ENCODE measurements at regions not wholly inside any gene's neighbourhood (a gene's known extent, or its start where the extent isn't known, plus 50 kb on each side); places are given as distances from the start of the nearest gene placed in this dataset.
"Not testable (repeated sequence)": the region's sequence is repeated elsewhere in the genome, so short reads cannot be mapped to it uniquely, and the experiment has no call there.

DNA sequence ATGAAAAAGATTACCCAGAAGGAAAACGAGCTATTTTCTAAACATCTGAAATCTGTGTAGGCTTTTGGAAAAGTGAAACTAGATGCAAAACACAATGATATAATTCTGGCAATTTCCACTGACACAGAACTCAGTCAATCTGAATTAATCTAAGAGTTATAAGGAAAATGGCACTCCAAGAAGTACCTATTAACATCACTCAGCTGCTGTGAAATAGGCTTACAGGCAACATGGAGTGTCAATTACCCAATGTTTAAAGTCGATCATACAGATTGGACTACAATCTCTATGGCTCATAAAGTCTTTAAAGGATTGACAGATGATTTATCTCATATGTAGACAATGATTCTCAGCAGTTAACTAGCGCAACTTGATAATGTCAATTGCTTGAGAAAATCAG is 120.9 kb downstream of the CCDC74A start:
- peaks cover 22 to 31% of the 10 kb centered on the region in 2 donors for H3K27me3 Mint-ChIP-seq
- not testable (repeated sequence) for H3K4me3 Mint-ChIP-seq; H3K27ac Mint-ChIP-seq; H3K9me3 Mint-ChIP-seq; H3K4me1 Mint-ChIP-seq (ENCODE audit: low read depth in 2 of 2); ATAC-seq; H3K36me3 Mint-ChIP-seq; DNase-seq (ENCODE audit: low spot score)

DNA sequence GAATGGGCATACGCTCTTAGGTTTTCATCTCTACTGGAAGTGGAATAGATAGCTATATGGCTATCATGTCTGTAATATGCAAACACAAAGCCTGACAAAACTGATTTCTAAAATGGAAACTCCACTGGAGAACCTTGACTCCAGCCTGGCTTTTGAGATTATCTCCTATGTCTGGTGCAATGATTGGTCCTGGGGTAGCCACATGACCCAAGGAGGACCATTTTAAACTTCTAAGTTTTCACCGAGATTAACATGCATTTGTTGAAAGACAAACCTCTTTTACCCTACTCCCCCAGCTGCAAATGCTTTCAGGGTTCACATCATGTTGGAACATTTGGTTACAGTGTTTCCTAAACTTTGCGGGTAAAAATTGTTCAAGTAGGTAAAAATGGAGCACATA is 124.6 kb downstream of the CCDC74A start:
- not testable (repeated sequence) for ATAC-seq; H3K4me3 Mint-ChIP-seq; H3K27ac Mint-ChIP-seq; H3K4me1 Mint-ChIP-seq (ENCODE audit: low read depth in 2 of 2); H3K36me3 Mint-ChIP-seq; DNase-seq (ENCODE audit: low spot score); H3K9me3 Mint-ChIP-seq
- H3K27me3 Mint-ChIP-seq, result peaks cover 20 to 41% of the 10 kb centered on the region in 2 donors

GRCh38 chr2:131654107-131654506 is 126.4 kb downstream of the CCDC74A start:
- H3K4me3 Mint-ChIP-seq; H3K9me3 Mint-ChIP-seq; H3K36me3 Mint-ChIP-seq; H3K4me1 Mint-ChIP-seq (ENCODE audit: low read depth in 2 of 2); DNase-seq (ENCODE audit: low spot score); ATAC-seq; H3K27ac Mint-ChIP-seq: not testable (repeated sequence)
- peaks cover 12 to 41% of the 10 kb centered on the region in 2 donors for H3K27me3 Mint-ChIP-seq

DNA sequence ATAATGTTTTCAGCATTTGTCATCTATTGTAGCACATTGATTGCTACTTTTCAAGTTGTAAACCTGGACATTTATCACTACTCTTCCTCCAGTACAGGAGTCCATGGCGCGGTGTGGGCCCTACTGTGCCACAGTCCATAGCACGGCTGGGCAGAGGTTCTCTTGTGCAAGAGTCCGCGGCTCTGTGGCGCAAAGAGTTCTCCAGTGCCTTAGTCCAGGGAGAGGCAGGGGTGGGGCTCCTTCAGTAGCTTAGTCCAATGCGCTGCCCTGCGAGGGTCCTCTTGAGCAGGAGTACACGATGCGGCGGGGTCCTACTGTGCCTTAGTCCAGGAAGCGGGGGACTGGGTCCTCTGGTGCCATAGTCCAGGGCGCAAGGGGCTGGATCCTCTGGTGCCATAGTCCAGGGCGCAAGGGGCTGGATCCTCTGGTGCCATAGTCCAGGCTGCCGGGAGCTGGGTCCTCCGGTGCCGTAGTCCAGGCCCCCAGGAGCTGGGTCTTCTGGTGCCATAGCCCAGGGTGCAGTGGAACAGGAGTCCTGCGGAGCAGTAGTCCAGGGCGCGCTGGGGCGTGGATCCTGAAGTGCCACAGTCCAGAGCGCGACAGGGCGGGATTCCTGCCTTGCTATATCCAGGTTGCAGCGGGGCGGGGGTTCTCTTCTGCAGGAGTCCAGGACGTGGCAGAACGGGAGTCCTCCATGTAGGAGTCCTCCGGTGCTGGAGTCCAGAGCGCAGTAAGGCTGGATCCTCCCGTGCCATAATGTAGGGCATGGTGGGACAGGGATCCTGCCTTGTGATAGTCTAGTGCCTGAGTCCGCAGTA is 129.3 kb downstream of the CCDC74A start:
- no peaks in the 10 kb centered on the region for H3K36me3 Mint-ChIP-seq

GRCh38 chr2:131657895-131658768 is 130.4 kb downstream of the CCDC74A start:
- no peak overlapping the region for H3K27ac Mint-ChIP-seq
- no peaks in the 10 kb centered on the region for H3K4me1 Mint-ChIP-seq (ENCODE audit: low read depth in 2 of 2)
- H3K4me3 Mint-ChIP-seq, result no peak overlapping the region
- DNase-seq (ENCODE audit: low spot score), result no peak
- ATAC-seq, result no peak
- H3K27me3 Mint-ChIP-seq, result peaks cover 17 to 39% of the 10 kb centered on the region in 2 donors
- H3K9me3 Mint-ChIP-seq, result no peaks in the 10 kb centered on the region
- no peaks in the 10 kb centered on the region for H3K36me3 Mint-ChIP-seq

More for the DNA sequence above, 129.3 kb downstream of the CCDC74A start:
- Mint-ChIP-seq H3K9me3 (no peaks in the 10 kb centered on the region), H3K4me1 (ENCODE audit: low read depth in 2 of 2) (no peaks in the 10 kb centered on the region), H3K4me3 (no peak overlapping the region), H3K27ac (no peak overlapping the region), H3K27me3 (peaks cover 13 to 40% of the 10 kb centered on the region in 2 donors)
- ATAC-seq (no peak), DNase-seq (ENCODE audit: low spot score) (no peak)

DNA sequence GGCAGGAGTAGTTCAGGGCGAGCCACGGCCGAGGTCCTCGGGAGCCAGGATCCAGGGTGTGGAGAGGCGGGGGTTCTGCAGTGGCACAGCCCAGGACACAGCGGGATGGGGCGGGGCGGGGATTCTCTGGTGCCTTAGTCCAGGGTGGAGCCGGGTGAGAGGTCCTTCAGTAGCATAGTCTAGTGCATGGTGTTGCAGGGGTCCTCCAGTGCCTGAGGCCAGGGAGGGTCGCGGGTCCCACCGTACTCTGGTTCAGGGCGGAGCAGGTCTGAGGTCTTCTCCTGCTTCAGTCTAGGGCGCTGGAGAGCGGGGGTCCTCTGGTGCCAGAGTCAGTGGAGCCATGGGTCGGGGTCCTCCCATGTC is 131.1 kb downstream of the CCDC74A start:
- Mint-ChIP-seq H3K9me3 (no peaks in the 10 kb centered on the region), H3K27me3 (peaks cover 19 to 39% of the 10 kb centered on the region in 2 donors), H3K4me1 (ENCODE audit: low read depth in 2 of 2) (no peaks in the 10 kb centered on the region), H3K4me3 (no peak overlapping the region), H3K27ac (no peak overlapping the region), H3K36me3 (no peaks in the 10 kb centered on the region)
- ATAC-seq (peak in 1 of 2 donors; percentile 63), DNase-seq (ENCODE audit: low spot score) (no peak)

- DNase-seq (ENCODE audit: low spot score) (no peak), ATAC-seq (no peak)
- no peaks in the 10 kb centered on the region for H3K36me3 Mint-ChIP-seq
- H3K9me3 Mint-ChIP-seq, result no peaks in the 10 kb centered on the region
- no peak overlapping the region for H3K27ac Mint-ChIP-seq
- no peak overlapping the region for H3K4me3 Mint-ChIP-seq
- H3K4me1 Mint-ChIP-seq (ENCODE audit: low read depth in 2 of 2), result no peaks in the 10 kb centered on the region
- peaks cover 19 to 41% of the 10 kb centered on the region in 2 donors for H3K27me3 Mint-ChIP-seq
These were observed 131.5 kb downstream of the CCDC74A start for GRCh38 chr2:131659168-131659572.

GRCh38 chr2:131661101-131661782 is 133.6 kb downstream of the CCDC74A start:
- not testable (repeated sequence) for H3K27ac Mint-ChIP-seq, H3K4me3 Mint-ChIP-seq, ATAC-seq

DNA sequence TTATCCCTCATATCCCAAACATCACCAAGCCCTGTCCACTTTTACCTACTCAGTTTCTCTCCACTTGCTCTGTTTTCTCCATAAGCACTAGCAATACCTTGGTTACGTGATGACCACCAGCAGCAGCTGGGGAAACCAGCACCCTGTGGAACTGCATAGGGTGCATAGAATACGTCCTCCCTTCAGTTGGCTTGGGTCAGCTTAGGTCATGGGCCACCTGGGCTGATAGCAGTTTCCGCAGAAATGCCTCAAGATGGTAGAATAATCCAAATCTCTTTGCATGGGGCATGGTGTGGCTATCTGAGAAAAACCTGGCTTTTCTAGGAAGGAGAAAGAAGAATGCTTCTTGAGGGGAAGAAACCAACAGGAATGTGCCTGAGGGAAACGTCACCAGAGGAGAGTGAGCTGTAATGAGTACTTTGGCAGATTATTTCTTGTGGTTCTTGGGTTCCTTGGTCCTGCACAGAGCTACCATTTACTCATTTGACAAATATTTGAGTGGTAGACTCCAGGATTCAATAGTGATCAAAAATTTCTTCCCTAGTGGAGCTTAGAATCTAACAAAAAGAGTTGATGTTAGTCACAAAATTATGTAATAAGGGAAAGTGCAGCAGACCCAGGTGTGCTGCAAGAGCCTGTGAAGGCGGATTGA is 134.3 kb downstream of the CCDC74A start:
- ATAC-seq; H3K4me3 Mint-ChIP-seq; H3K9me3 Mint-ChIP-seq; H3K36me3 Mint-ChIP-seq; H3K27ac Mint-ChIP-seq; DNase-seq (ENCODE audit: low spot score); H3K4me1 Mint-ChIP-seq (ENCODE audit: low read depth in 2 of 2): not testable (repeated sequence)
- H3K27me3 Mint-ChIP-seq, result peaks cover 22 to 27% of the 10 kb centered on the region in 2 donors

More at GRCh38 chr2:131661101-131661782, 133.6 kb downstream of the CCDC74A start:
- not testable (repeated sequence) for H3K36me3 Mint-ChIP-seq; H3K9me3 Mint-ChIP-seq; DNase-seq (ENCODE audit: low spot score); H3K4me1 Mint-ChIP-seq (ENCODE audit: low read depth in 2 of 2)
- peaks cover 24 to 34% of the 10 kb centered on the region in 2 donors for H3K27me3 Mint-ChIP-seq

- not testable (repeated sequence) for H3K27ac Mint-ChIP-seq; DNase-seq (ENCODE audit: low spot score); H3K9me3 Mint-ChIP-seq; ATAC-seq; H3K36me3 Mint-ChIP-seq; H3K4me1 Mint-ChIP-seq (ENCODE audit: low read depth in 2 of 2); H3K4me3 Mint-ChIP-seq
- H3K27me3 Mint-ChIP-seq, result peaks cover 24 to 27% of the 10 kb centered on the region in 2 donors
These were observed 135.8 kb downstream of the CCDC74A start for GRCh38 chr2:131663501-131663900.

DNA sequence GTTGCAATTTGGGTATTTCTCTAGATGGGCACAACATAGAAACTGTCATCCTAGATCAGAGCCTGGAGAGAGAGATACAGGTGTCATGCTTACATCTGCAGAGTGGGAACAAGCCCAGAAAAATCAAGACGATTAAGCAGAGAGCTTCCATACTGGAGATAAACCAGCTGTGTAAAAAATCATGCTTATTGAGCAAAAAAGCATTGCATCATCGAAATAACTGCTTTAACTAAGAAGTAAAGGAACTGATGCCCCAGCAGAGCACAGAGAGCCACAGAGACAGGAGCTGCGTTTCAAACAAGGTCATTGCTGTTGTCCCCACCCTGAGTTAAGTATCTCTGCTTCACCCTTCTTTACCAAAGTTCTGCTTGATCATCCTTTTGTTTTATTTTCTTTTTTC is 138.0 kb downstream of the CCDC74A start:
- not testable (repeated sequence) for H3K36me3 Mint-ChIP-seq; H3K9me3 Mint-ChIP-seq; DNase-seq (ENCODE audit: low spot score); ATAC-seq; H3K27ac Mint-ChIP-seq; H3K4me1 Mint-ChIP-seq (ENCODE audit: low read depth in 2 of 2); H3K4me3 Mint-ChIP-seq
- peaks cover 27 to 29% of the 10 kb centered on the region in 2 donors for H3K27me3 Mint-ChIP-seq

DNA sequence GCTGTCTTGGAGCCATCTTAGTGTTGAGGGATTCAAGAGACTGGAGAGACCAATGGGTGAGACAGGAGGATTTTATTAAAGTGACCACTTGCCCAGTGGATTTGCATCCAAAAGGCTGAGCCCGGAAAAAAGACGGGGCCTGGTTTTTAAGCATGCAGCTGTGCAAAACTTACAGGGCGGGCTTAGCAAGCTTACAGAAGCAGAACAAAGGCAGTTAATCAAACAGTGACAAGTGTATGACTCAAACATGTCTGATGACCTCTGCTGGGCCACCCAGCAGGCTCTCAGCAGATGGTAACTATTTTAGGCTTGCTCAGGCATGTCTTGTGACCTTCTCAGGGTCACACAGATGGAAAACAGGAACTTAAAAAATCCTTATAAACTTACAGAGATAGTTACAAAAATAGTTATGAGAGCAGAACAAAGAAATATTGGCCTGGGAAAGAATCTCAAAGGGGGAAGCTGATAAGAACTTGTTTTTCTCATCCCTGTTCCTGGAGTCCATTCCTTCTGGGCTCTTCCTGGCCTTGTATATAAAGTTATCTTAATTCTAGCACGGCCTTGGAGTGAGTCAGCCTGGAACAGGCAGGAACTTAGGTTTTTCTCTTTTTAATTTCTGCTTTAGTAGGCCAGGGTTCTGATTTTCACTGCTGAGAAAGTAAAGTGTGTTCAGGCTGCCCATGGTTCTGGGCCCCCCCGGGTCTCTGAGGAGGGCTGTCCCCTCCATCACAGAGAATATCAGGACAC is 141.3 kb downstream of the CCDC74A start:
- not testable (repeated sequence) for ATAC-seq; DNase-seq (ENCODE audit: low spot score); H3K4me3 Mint-ChIP-seq; H3K36me3 Mint-ChIP-seq; H3K27ac Mint-ChIP-seq; H3K9me3 Mint-ChIP-seq; H3K4me1 Mint-ChIP-seq (ENCODE audit: low read depth in 2 of 2)
- H3K27me3 Mint-ChIP-seq, result peaks cover 12 to 17% of the 10 kb centered on the region in 2 donors
